Esophagus squamous epithelium (tissue), 4 donors: ENCODE measurements at regions not wholly inside any gene's neighbourhood (a gene's known extent, or its start where the extent isn't known, plus 50 kb on each side); places are given as distances from the start of the nearest gene placed in this dataset.

Source experiments
- CTCF ChIP-seq, 6 experiments: fragments of 450-650 bp in 4 of 6; fragments of 200-600 bp in 2 of 6; sonication (generic) in 2 of 6; IDR thresholded peaks; one replicate each; pipeline ENCODE4 v1.5.1; 2016 to 2019; ENCODE audit warnings: antibody characterized with exemption in 6 of 6, mild to moderate bottlenecking in 4 of 6, moderate library complexity in 4 of 6
- POLR2A ChIP-seq, 4 donors: fragments of 450-650 bp; IDR thresholded peaks; one replicate each; pipeline ENCODE4 v1.6.1; 2017; ENCODE audit warnings: antibody characterized with exemption in 4 of 4, mild to moderate bottlenecking in 4 of 4, moderate library complexity in 3 of 4

GRCh38 chr4:101669138-101669831 lies 121.2 kb upstream of the BANK1 start:
- TF ChIP-seq CTCF (IDR thresholded peaks at IDR 0.05): no peak
- no peak for TF ChIP-seq POLR2A (IDR thresholded peaks at IDR 0.05)
